GM23338 (cell line): ENCODE measurements at regions not wholly inside any gene's neighbourhood (a gene's known extent, or its start where the extent isn't known, plus 50 kb on each side); places are given as distances from the start of the nearest gene placed in this dataset.

Source experiments
- ATAC-seq: fragments of 200-7000 bp; cut with Tn5 transposase; 3 replicates; pipeline ENCODE4 v1.9.1; 2020
- DNase-seq: peaks from one replicate; pipeline ENCODE4 v3.0.0-alpha.2; 2015; ENCODE audit warnings: low spot score
- H2AFZ ChIP-seq: fragments of 200-600 bp; sonication (generic); 2 replicates; pipeline ENCODE4 v1.8.0; 2016; ENCODE audit warnings: antibody characterized with exemption, mild to moderate bottlenecking, moderate library complexity
- H3F3A ChIP-seq: fragments of 200-600 bp; sonication (generic); replicated peaks from 2 replicates; pipeline ENCODE4 v1.8.0; 2017; ENCODE audit warnings: antibody characterized with exemption, mixed run types, low read depth
- H3K27ac ChIP-seq: fragments of 200-600 bp; sonication (generic); 2 replicates; pipeline ENCODE4 v1.6.1; 2016; ENCODE audit warnings: low read depth
- H3K27me3 ChIP-seq: fragments of 200-600 bp; sonication (generic); 2 replicates; pipeline ENCODE4 v1.8.0; 2016; ENCODE audit warnings: mild to moderate bottlenecking, mixed run types, moderate library complexity; ENCODE audit not compliant: insufficient read depth
- H3K36me3 ChIP-seq: fragments of 200-600 bp; sonication (generic); 2 replicates; pipeline ENCODE4 v1.8.0; 2016; ENCODE audit warnings: mild to moderate bottlenecking; ENCODE audit not compliant: insufficient read depth
- H3K4me1 ChIP-seq: fragments of 200-600 bp; sonication (generic); 2 replicates; pipeline ENCODE4 v1.8.0; 2016; ENCODE audit warnings: mild to moderate bottlenecking, moderate library complexity; ENCODE audit not compliant: insufficient read depth
- H3K4me2 ChIP-seq: fragments of 200-600 bp; sonication (generic); 2 replicates; pipeline ENCODE4 v1.7.1; 2017; ENCODE audit warnings: mixed run types
- H3K4me3 ChIP-seq: fragments of 200-600 bp; sonication (generic); 2 replicates; pipeline ENCODE4 v1.6.1; 2016; ENCODE audit warnings: mixed run types
- H3K79me2 ChIP-seq: fragments of 200-600 bp; sonication (generic); replicated peaks from 2 replicates; pipeline ENCODE4 v1.8.0; 2017; ENCODE audit warnings: mild to moderate bottlenecking; ENCODE audit not compliant: insufficient read depth
- H3K9me2 ChIP-seq: fragments of 200-600 bp; sonication (generic); 2 replicates; pipeline ENCODE4 v1.8.0; 2017; ENCODE audit not compliant: insufficient read depth
- H4K20me1 ChIP-seq: fragments of 200-600 bp; sonication (generic); replicated peaks from 2 replicates; pipeline ENCODE4 v1.8.0; 2017; ENCODE audit warnings: mild to moderate bottlenecking; ENCODE audit not compliant: insufficient read depth
- H3K27ac Mint-ChIP-seq: 2 replicates; pipeline ENCODE4 v1.8.0; 2020; ENCODE audit warnings: inconsistent platforms, mild to moderate bottlenecking, moderate library complexity, mixed read lengths
- H3K27me3 Mint-ChIP-seq: 3 replicates; pipeline ENCODE4 v1.8.0; 2022; ENCODE audit warnings: low read depth, mild to moderate bottlenecking, moderate library complexity, mixed read lengths, inconsistent platforms; ENCODE audit not compliant: insufficient read depth, poor library complexity
- H3K36me3 Mint-ChIP-seq: 3 replicates; pipeline ENCODE4 v1.8.0; 2021; ENCODE audit warnings: low read depth, mild to moderate bottlenecking, inconsistent platforms, moderate library complexity, mixed read lengths
- H3K4me1 Mint-ChIP-seq: 3 replicates; pipeline ENCODE4 v1.8.0; 2020; ENCODE audit warnings: mild to moderate bottlenecking, inconsistent platforms, mixed read lengths
- H3K4me3 Mint-ChIP-seq: 3 replicates; pipeline ENCODE4 v1.8.0; 2021; ENCODE audit warnings: moderate library complexity, mild to moderate bottlenecking, inconsistent platforms, mixed read lengths
- H3K9me3 Mint-ChIP-seq: 3 replicates; pipeline ENCODE4 v1.8.0; 2020; ENCODE audit warnings: moderate library complexity, mild to moderate bottlenecking, inconsistent platforms, mixed read lengths
- CREB1 ChIP-seq: fragments of 250-450 bp; sonication (Bioruptor Pico); IDR thresholded peaks from 2 replicates; pipeline ENCODE4 v1.5.0; 2020; ENCODE audit warnings: low read depth, mild to moderate bottlenecking, moderate library complexity
- EZH2 ChIP-seq: fragments of 200-600 bp; sonication (generic); IDR thresholded peaks from one replicate; pipeline ENCODE4 v1.8.0; 2017; ENCODE audit warnings: antibody characterized with exemption, mild to moderate bottlenecking, low read depth; ENCODE audit not compliant: unreplicated experiment
- EZH2phosphoT487 ChIP-seq: fragments of 200-600 bp; sonication (generic); IDR thresholded peaks from one replicate; pipeline ENCODE4 v1.8.1; 2018; ENCODE audit warnings: antibody characterized with exemption; ENCODE audit not compliant: unreplicated experiment
- JUNB ChIP-seq: IDR thresholded peaks from one replicate; pipeline ENCODE4 v1.6.1; 2016; ENCODE audit warnings: antibody characterized with exemption; ENCODE audit not compliant: unreplicated experiment
- NANOG ChIP-seq: IDR thresholded peaks from 2 replicates; pipeline ENCODE4 v1.6.1; 2016; ENCODE audit warnings: antibody characterized with exemption, borderline replicate concordance
- POLR2AphosphoS5 ChIP-seq: IDR thresholded peaks from 2 replicates; pipeline ENCODE4 v1.6.1; 2016; ENCODE audit warnings: antibody characterized with exemption, low read depth
- ZNF114 ChIP-seq: fragments of 250-450 bp; sonication (Bioruptor Pico); IDR thresholded peaks from 2 replicates; pipeline ENCODE4 v1.5.0; 2020; ENCODE audit warnings: mild to moderate bottlenecking, moderate library complexity
- ZNF331 ChIP-seq: fragments of 250-450 bp; sonication (Bioruptor Pico); IDR thresholded peaks from 2 replicates; pipeline ENCODE4 v1.5.0; 2020; ENCODE audit warnings: low read depth, mild to moderate bottlenecking, moderate library complexity
- TF ChIP-seq, protein P1 (sequence below), 2 experiments: fragments of 200-600 bp in 1 of 2; sonication (generic) in 1 of 2; conservative IDR thresholded peaks; 2 replicates each; pipeline versions ENCODE4 v1.5.1 to v1.6.1; 2016 to 2017; ENCODE audit warnings: antibody characterized with exemption in 2 of 2, low read depth in 2 of 2, mild to moderate bottlenecking in 2 of 2, moderate library complexity in 1 of 2
- TF ChIP-seq, protein P2 (sequence below): IDR thresholded peaks from one replicate; pipeline ENCODE4 v1.6.1; 2018; ENCODE audit warnings: antibody characterized with exemption; ENCODE audit not compliant: unreplicated experiment

- Histone ChIP-seq H3K79me2 (no peaks in the 10 kb centered on the region), H3K27ac (no peak overlapping the region), H3K4me3 (no peak overlapping the region), H2AFZ (no peak overlapping the region), H3K4me2 (no peak overlapping the region), H3K36me3 (no peaks in the 10 kb centered on the region), H3K27me3 (no peaks in the 10 kb centered on the region), H3F3A (no peaks in the 10 kb centered on the region), H4K20me1 (no peaks in the 10 kb centered on the region), H3K9me2 (no peaks in the 10 kb centered on the region), H3K4me1 (peaks cover 3% of the 10 kb centered on the region; the same call in 1 of the 2 replicates)
- H3K27me3 Mint-ChIP-seq = no peaks in the 10 kb centered on the region
- H3K27ac Mint-ChIP-seq = no peak overlapping the region
- H3K9me3 Mint-ChIP-seq = peaks cover 2% of the 10 kb centered on the region; the same call in 1 of the 3 replicates
- no peaks in the 10 kb centered on the region for H3K36me3 Mint-ChIP-seq
- H3K4me3 Mint-ChIP-seq = no peak overlapping the region
- no peak for ATAC-seq
- no peak for DNase-seq
- H3K4me1 Mint-ChIP-seq = peaks cover 8% of the 10 kb centered on the region
- TF ChIP-seq ZNF331 (CRISPR knock-in tag) = no peak
- no peak for TF ChIP-seq JUNB
- TF ChIP-seq, protein P1, sequence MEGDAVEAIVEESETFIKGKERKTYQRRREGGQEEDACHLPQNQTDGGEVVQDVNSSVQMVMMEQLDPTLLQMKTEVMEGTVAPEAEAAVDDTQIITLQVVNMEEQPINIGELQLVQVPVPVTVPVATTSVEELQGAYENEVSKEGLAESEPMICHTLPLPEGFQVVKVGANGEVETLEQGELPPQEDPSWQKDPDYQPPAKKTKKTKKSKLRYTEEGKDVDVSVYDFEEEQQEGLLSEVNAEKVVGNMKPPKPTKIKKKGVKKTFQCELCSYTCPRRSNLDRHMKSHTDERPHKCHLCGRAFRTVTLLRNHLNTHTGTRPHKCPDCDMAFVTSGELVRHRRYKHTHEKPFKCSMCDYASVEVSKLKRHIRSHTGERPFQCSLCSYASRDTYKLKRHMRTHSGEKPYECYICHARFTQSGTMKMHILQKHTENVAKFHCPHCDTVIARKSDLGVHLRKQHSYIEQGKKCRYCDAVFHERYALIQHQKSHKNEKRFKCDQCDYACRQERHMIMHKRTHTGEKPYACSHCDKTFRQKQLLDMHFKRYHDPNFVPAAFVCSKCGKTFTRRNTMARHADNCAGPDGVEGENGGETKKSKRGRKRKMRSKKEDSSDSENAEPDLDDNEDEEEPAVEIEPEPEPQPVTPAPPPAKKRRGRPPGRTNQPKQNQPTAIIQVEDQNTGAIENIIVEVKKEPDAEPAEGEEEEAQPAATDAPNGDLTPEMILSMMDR (conservative IDR thresholded peaks at IDR 0.05; ENCODE audit: low read depth in 2 of 2) = no peak
These were observed 1514.7 kb downstream of the PCDH18 start for GRCh38 chr4:136017556-136017955.

- H3K36me3 Mint-ChIP-seq = peaks cover 12% of the 10 kb centered on the region; the same call in 2 of the 3 replicates
These were observed 1520.1 kb downstream of the PCDH18 start for GRCh38 chr4:136012220-136012619.

More at GRCh38 chr4:136012220-136012619, 1520.1 kb downstream of the PCDH18 start:
- TF ChIP-seq EZH2phosphoT487 (no peak), NANOG (no peak), ZNF114 (CRISPR knock-in tag) (no peak), ZNF331 (CRISPR knock-in tag) (no peak), POLR2AphosphoS5 (no peak), EZH2 (no peak), CREB1 (no peak)
- TF ChIP-seq, protein P2, sequence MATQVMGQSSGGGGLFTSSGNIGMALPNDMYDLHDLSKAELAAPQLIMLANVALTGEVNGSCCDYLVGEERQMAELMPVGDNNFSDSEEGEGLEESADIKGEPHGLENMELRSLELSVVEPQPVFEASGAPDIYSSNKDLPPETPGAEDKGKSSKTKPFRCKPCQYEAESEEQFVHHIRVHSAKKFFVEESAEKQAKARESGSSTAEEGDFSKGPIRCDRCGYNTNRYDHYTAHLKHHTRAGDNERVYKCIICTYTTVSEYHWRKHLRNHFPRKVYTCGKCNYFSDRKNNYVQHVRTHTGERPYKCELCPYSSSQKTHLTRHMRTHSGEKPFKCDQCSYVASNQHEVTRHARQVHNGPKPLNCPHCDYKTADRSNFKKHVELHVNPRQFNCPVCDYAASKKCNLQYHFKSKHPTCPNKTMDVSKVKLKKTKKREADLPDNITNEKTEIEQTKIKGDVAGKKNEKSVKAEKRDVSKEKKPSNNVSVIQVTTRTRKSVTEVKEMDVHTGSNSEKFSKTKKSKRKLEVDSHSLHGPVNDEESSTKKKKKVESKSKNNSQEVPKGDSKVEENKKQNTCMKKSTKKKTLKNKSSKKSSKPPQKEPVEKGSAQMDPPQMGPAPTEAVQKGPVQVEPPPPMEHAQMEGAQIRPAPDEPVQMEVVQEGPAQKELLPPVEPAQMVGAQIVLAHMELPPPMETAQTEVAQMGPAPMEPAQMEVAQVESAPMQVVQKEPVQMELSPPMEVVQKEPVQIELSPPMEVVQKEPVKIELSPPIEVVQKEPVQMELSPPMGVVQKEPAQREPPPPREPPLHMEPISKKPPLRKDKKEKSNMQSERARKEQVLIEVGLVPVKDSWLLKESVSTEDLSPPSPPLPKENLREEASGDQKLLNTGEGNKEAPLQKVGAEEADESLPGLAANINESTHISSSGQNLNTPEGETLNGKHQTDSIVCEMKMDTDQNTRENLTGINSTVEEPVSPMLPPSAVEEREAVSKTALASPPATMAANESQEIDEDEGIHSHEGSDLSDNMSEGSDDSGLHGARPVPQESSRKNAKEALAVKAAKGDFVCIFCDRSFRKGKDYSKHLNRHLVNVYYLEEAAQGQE = no peak
- Mint-ChIP-seq H3K27ac (no peak overlapping the region), H3K4me1 (peaks cover 13% of the 10 kb centered on the region), H3K27me3 (no peaks in the 10 kb centered on the region), H3K4me3 (no peak overlapping the region), H3K9me3 (peaks cover 12% of the 10 kb centered on the region)
- no peaks in the 10 kb centered on the region for H3K9me2 ChIP-seq
- H3F3A ChIP-seq = no peaks in the 10 kb centered on the region
- H2AFZ ChIP-seq = no peak overlapping the region
- H3K4me1 ChIP-seq = peaks cover 3% of the 10 kb centered on the region; the same call in 1 of the 2 replicates
- H3K79me2 ChIP-seq = no peaks in the 10 kb centered on the region
- DNase-seq = peak; percentile 15
- ATAC-seq = peak; percentile 36; the same call in 2 of the 3 replicates
- H3K36me3 ChIP-seq = no peaks in the 10 kb centered on the region; the same call in 1 of the 2 replicates
- no peak overlapping the region for H3K4me3 ChIP-seq
- no peaks in the 10 kb centered on the region for H3K27me3 ChIP-seq
- no peak overlapping the region for H3K4me2 ChIP-seq
- no peaks in the 10 kb centered on the region for H4K20me1 ChIP-seq
- no peak overlapping the region for H3K27ac ChIP-seq
